ENCODE measurements at regions not wholly inside any gene's neighbourhood (a gene's known extent, or its start where the extent isn't known, plus 50 kb on each side); places are given as distances from the start of the nearest gene placed in this dataset.

DNA sequence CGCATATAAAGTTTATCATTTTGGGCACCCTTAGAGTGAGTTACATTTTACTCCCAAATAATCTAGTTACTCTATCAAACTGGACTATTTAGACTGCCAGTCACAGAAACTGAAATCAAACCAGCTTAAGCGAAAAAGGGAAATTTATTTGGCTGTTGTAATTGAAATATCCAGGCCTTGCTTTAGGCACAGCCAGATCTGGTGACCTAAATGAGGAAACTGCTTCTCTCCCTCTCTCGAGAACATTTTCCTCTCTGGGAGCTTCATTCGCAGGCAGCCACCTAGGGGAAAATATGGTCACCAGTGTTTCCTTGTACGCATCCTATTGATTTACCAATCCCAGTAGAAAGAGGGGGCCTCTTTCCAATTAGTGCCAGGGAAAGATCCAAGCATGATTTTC is 175.3 kb upstream of the MITF start:
- H3K27ac Mint-ChIP-seq (ENCODE audit: unreplicated experiment): no peak overlapping the region
- ChIA-PET POLR2A (no interaction called here), CTCF (no interaction called here)
- H3K4me3 Mint-ChIP-seq (ENCODE audit: unreplicated experiment): no peak overlapping the region
- no peaks in the 10 kb centered on the region for H3K4me1 Mint-ChIP-seq (ENCODE audit: low read depth, unreplicated experiment)
- Histone ChIP-seq H3K36me3 (ENCODE audit: control insufficient read depth, insufficient read depth, low read length) (no peaks in the 10 kb centered on the region), H3K27me3 (replicated peaks; ENCODE audit: control insufficient read depth, insufficient read depth, low read length) (no peaks in the 10 kb centered on the region; the same call in 1 of the 2 replicates), H3K4me1 (no peaks in the 10 kb centered on the region), H3K4me3 (ENCODE audit: low read depth, low read length) (no peak overlapping the region), H3K9me3 (no peaks in the 10 kb centered on the region)
- DNase-seq: no peak
- intact Hi-C loops (cut with micrococcal nuclease; ENCODE audit: unreplicated experiment): no loop called here
- TF ChIP-seq, protein P1, sequence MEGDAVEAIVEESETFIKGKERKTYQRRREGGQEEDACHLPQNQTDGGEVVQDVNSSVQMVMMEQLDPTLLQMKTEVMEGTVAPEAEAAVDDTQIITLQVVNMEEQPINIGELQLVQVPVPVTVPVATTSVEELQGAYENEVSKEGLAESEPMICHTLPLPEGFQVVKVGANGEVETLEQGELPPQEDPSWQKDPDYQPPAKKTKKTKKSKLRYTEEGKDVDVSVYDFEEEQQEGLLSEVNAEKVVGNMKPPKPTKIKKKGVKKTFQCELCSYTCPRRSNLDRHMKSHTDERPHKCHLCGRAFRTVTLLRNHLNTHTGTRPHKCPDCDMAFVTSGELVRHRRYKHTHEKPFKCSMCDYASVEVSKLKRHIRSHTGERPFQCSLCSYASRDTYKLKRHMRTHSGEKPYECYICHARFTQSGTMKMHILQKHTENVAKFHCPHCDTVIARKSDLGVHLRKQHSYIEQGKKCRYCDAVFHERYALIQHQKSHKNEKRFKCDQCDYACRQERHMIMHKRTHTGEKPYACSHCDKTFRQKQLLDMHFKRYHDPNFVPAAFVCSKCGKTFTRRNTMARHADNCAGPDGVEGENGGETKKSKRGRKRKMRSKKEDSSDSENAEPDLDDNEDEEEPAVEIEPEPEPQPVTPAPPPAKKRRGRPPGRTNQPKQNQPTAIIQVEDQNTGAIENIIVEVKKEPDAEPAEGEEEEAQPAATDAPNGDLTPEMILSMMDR (IDR thresholded peaks at IDR 0.05; ENCODE audit: insufficient read depth in 1 of 2, low read depth in 1 of 2, low read length in 1 of 2, severe bottlenecking in 1 of 2, unreplicated experiment in 1 of 2): no peak
- H3K36me3 Mint-ChIP-seq (ENCODE audit: insufficient read depth, unreplicated experiment): no peaks in the 10 kb centered on the region
- peaks cover 9% of the 10 kb centered on the region for H3K9me3 Mint-ChIP-seq (ENCODE audit: unreplicated experiment)
- peaks cover 8% of the 10 kb centered on the region for H3K27me3 Mint-ChIP-seq (ENCODE audit: insufficient read depth, unreplicated experiment)
- no TSS peak for BruUV-seq (replicated peaks)

DNA sequence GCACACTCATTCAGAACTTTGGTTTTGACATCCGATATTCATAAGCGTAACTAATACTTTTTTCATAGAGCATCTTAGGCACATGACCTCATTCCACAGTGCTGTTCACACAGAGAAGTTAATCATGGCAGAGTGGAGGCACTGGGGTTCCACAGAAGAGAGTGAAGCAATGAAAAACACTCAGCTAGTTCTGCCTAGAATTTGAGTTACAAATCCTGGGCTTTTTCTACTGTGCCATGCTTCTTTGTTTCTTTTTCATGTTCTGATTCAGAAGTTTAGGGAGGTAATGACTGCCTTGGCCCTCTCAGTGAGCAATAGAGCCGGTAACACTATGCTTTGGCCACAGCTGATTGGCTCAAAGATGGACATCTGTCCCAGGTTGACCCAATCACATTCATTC is 176.1 kb upstream of the MITF start:
- H3K4me3 ChIP-seq (ENCODE audit: low read depth, low read length): no peak overlapping the region
- no peak for DNase-seq
- H3K36me3 ChIP-seq (ENCODE audit: control insufficient read depth, insufficient read depth, low read length): no peaks in the 10 kb centered on the region
- no peaks in the 10 kb centered on the region for H3K9me3 ChIP-seq
- TF ChIP-seq, protein P1 (IDR thresholded peaks at IDR 0.05; ENCODE audit: insufficient read depth in 1 of 2, low read depth in 1 of 2, low read length in 1 of 2, severe bottlenecking in 1 of 2, unreplicated experiment in 1 of 2): no peak
- H3K27me3 ChIP-seq (replicated peaks; ENCODE audit: control insufficient read depth, insufficient read depth, low read length): no peaks in the 10 kb centered on the region; the same call in 1 of the 2 replicates
- Mint-ChIP-seq H3K4me3 (ENCODE audit: unreplicated experiment) (no peak overlapping the region), H3K27ac (ENCODE audit: unreplicated experiment) (no peak overlapping the region), H3K36me3 (ENCODE audit: insufficient read depth, unreplicated experiment) (no peaks in the 10 kb centered on the region), H3K27me3 (ENCODE audit: insufficient read depth, unreplicated experiment) (peaks cover 8% of the 10 kb centered on the region), H3K4me1 (ENCODE audit: low read depth, unreplicated experiment) (no peaks in the 10 kb centered on the region), H3K9me3 (ENCODE audit: unreplicated experiment) (peaks cover 9% of the 10 kb centered on the region)
- ChIA-PET CTCF (no interaction called here), POLR2A (no interaction called here)
- no peaks in the 10 kb centered on the region for H3K4me1 ChIP-seq
- intact Hi-C loops (cut with micrococcal nuclease; ENCODE audit: unreplicated experiment): no loop called here
- no TSS peak for BruUV-seq (replicated peaks)

DNA sequence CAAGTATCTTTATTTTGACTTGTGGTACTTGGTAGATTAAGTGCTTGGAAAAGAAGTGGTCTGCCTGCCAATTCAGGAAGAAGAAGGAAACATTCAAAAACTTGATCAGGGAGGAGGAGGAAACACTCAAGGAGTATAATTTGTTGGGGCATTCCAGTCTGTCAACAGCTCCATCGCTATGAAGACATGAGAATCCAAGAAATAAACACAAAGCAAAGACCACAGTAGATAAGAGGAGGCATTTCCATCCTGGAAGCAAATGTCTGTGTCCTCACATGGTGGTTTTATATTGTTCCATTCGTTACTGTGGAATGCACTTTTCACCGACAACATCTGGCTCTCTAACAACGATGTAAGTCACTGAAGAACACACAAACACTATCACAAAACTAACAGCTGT is 176.1 kb upstream of the FRMD4B start:
- H3K27ac Mint-ChIP-seq (ENCODE audit: unreplicated experiment): no peak overlapping the region
- H3K9me3 ChIP-seq: no peaks in the 10 kb centered on the region
- H3K4me1 ChIP-seq: no peaks in the 10 kb centered on the region
- no peaks in the 10 kb centered on the region for H3K36me3 Mint-ChIP-seq (ENCODE audit: insufficient read depth, unreplicated experiment)
- DNase-seq: no peak
- POLR2A ChIA-PET: no interaction called here
- H3K4me1 Mint-ChIP-seq (ENCODE audit: low read depth, unreplicated experiment): no peaks in the 10 kb centered on the region
- CTCF ChIA-PET: no interaction called here
- intact Hi-C loops (cut with micrococcal nuclease; ENCODE audit: unreplicated experiment): no loop called here
- peaks cover 8% of the 10 kb centered on the region for H3K27me3 Mint-ChIP-seq (ENCODE audit: insufficient read depth, unreplicated experiment)
- H3K36me3 ChIP-seq (ENCODE audit: control insufficient read depth, insufficient read depth, low read length): no peaks in the 10 kb centered on the region
- H3K4me3 Mint-ChIP-seq (ENCODE audit: unreplicated experiment): no peak overlapping the region
- BruUV-seq (replicated peaks): no TSS peak
- H3K9me3 Mint-ChIP-seq (ENCODE audit: unreplicated experiment): peaks cover 9% of the 10 kb centered on the region
- TF ChIP-seq, protein P1 (IDR thresholded peaks at IDR 0.05; ENCODE audit: insufficient read depth in 1 of 2, low read depth in 1 of 2, low read length in 1 of 2, severe bottlenecking in 1 of 2, unreplicated experiment in 1 of 2): no peak
- H3K27me3 ChIP-seq (replicated peaks; ENCODE audit: control insufficient read depth, insufficient read depth, low read length): no peaks in the 10 kb centered on the region; the same call in 1 of the 2 replicates
- H3K4me3 ChIP-seq (ENCODE audit: low read depth, low read length): no peak overlapping the region
